Stimulated activated CD4-positive, alpha-beta T cell treated with anti-CD3 and anti-CD28 coated beads, TNF-alpha, amount 100 ng/mL, for 1 hour (primary cell): ENCODE measurements at regions not wholly inside any gene's neighbourhood (a gene's known extent, or its start where the extent isn't known, plus 50 kb on each side); places are given as distances from the start of the nearest gene placed in this dataset.

Experiments
- DNase-seq, 3 donors: peaks; one replicate each; pipeline ENCODE4 v3.0.0-alpha.2; 2020; ENCODE audit warnings: low read depth in 3 of 3, low spot score in 1 of 3

GRCh38 chr15:97849183-97849582, 111.3 kb upstream of the ARRDC4 start:
- no peak for DNase-seq

GRCh38 chr15:97858296-97858695, 102.2 kb upstream of the ARRDC4 start:
- DNase-seq, result no peak

- no peak for DNase-seq
Observed at GRCh38 chr15:97861529-97862260, 98.8 kb upstream of the ARRDC4 start.

GRCh38 chr15:97866959-97867358, 93.5 kb upstream of the ARRDC4 start:
- no peak for DNase-seq

GRCh38 chr15:97867870-97868269, 92.6 kb upstream of the ARRDC4 start:
- no peak for DNase-seq

- no peak for DNase-seq
Observed at GRCh38 chr15:97868981-97869380, 91.5 kb upstream of the ARRDC4 start.

- DNase-seq, result no peak
Observed at GRCh38 chr15:97870771-97871170, 89.7 kb upstream of the ARRDC4 start.

- no peak for DNase-seq
Observed at GRCh38 chr15:97874139-97874538, 86.4 kb upstream of the ARRDC4 start.

- no peak for DNase-seq
Observed at GRCh38 chr15:97875025-97875512, 85.4 kb upstream of the ARRDC4 start.

GRCh38 chr15:97875513-97876280, 84.8 kb upstream of the ARRDC4 start:
- DNase-seq, result no peak

- no peak for DNase-seq
Observed at GRCh38 chr15:97876281-97876675, 84.2 kb upstream of the ARRDC4 start.

GRCh38 chr15:97881346-97881965, 79.0 kb upstream of the ARRDC4 start:
- no peak for DNase-seq

GRCh38 chr15:97884513-97885131, 75.9 kb upstream of the ARRDC4 start:
- no peak for DNase-seq

GRCh38 chr15:97890307-97890706, 70.2 kb upstream of the ARRDC4 start:
- DNase-seq, result no peak

GRCh38 chr15:97892167-97892938, 68.2 kb upstream of the ARRDC4 start:
- no peak for DNase-seq

GRCh38 chr15:97893967-97894366, 66.5 kb upstream of the ARRDC4 start:
- DNase-seq, result no peak

GRCh38 chr15:97899981-97900380, 60.5 kb upstream of the ARRDC4 start:
- DNase-seq, result no peak

GRCh38 chr15:97902140-97902780, 58.2 kb upstream of the ARRDC4 start:
- no peak for DNase-seq

- DNase-seq, result no peak
Observed at GRCh38 chr15:97903560-97903959, 56.9 kb upstream of the ARRDC4 start.

GRCh38 chr15:97903971-97904572, 56.4 kb upstream of the ARRDC4 start:
- no peak for DNase-seq
